ENCODE measurements at regions not wholly inside any gene's neighbourhood (a gene's known extent, or its start where the extent isn't known, plus 50 kb on each side); places are given as distances from the start of the nearest gene placed in this dataset.

- TF ChIP-seq MYC (IDR thresholded peaks at IDR 0.05; ENCODE audit: low read depth, low read length) = no peak
- TF ChIP-seq MAX (IDR thresholded peaks at IDR 0.05; ENCODE audit: low read depth, low read length) = no peak
- TF ChIP-seq CTCF (IDR thresholded peaks at IDR 0.05; ENCODE audit: low read depth, low read length) = no peak
- TF ChIP-seq POLR2A (IDR thresholded peaks at IDR 0.05; ENCODE audit: extremely low read depth, insufficient read length) = no peak
- no peak for DNase-seq (ENCODE audit: low read depth)
- no peak overlapping the region for H3K4me3 ChIP-seq (ENCODE audit: low read depth, low read length)
These were observed 575.5 kb upstream of the ID4 start for GRCh38 chr6:19261642-19262041.

GRCh38 chr6:19268117-19268516, 569.1 kb upstream of the ID4 start:
- DNase-seq (ENCODE audit: low read depth) = no peak
- H3K4me3 ChIP-seq (ENCODE audit: low read depth, low read length) = no peak overlapping the region
- TF ChIP-seq MYC (IDR thresholded peaks at IDR 0.05; ENCODE audit: low read depth, low read length) (no peak), MAX (IDR thresholded peaks at IDR 0.05; ENCODE audit: low read depth, low read length) (no peak), POLR2A (IDR thresholded peaks at IDR 0.05; ENCODE audit: extremely low read depth, insufficient read length) (no peak), CTCF (IDR thresholded peaks at IDR 0.05; ENCODE audit: low read depth, low read length) (no peak)

GRCh38 chr6:19268718-19269117, 568.5 kb upstream of the ID4 start:
- TF ChIP-seq POLR2A (IDR thresholded peaks at IDR 0.05; ENCODE audit: extremely low read depth, insufficient read length) = no peak
- no peak for TF ChIP-seq CTCF (IDR thresholded peaks at IDR 0.05; ENCODE audit: low read depth, low read length)
- TF ChIP-seq MAX (IDR thresholded peaks at IDR 0.05; ENCODE audit: low read depth, low read length) = no peak
- TF ChIP-seq MYC (IDR thresholded peaks at IDR 0.05; ENCODE audit: low read depth, low read length) = no peak
- no peak for DNase-seq (ENCODE audit: low read depth)
- H3K4me3 ChIP-seq (ENCODE audit: low read depth, low read length) = no peak overlapping the region

GRCh38 chr6:19269341-19269898, 567.8 kb upstream of the ID4 start:
- DNase-seq (ENCODE audit: low read depth) = no peak
- no peak for TF ChIP-seq MYC (IDR thresholded peaks at IDR 0.05; ENCODE audit: low read depth, low read length)
- no peak for TF ChIP-seq POLR2A (IDR thresholded peaks at IDR 0.05; ENCODE audit: extremely low read depth, insufficient read length)
- TF ChIP-seq CTCF (IDR thresholded peaks at IDR 0.05; ENCODE audit: low read depth, low read length) = no peak
- no peak overlapping the region for H3K4me3 ChIP-seq (ENCODE audit: low read depth, low read length)

GRCh38 chr6:19270616-19271015, 566.6 kb upstream of the ID4 start:
- no peak overlapping the region for H3K4me3 ChIP-seq (ENCODE audit: low read depth, low read length)
- no peak for DNase-seq (ENCODE audit: low read depth)
- TF ChIP-seq MAX (IDR thresholded peaks at IDR 0.05; ENCODE audit: low read depth, low read length) = no peak
- no peak for TF ChIP-seq POLR2A (IDR thresholded peaks at IDR 0.05; ENCODE audit: extremely low read depth, insufficient read length)
- TF ChIP-seq CTCF (IDR thresholded peaks at IDR 0.05; ENCODE audit: low read depth, low read length) = no peak
- TF ChIP-seq MYC (IDR thresholded peaks at IDR 0.05; ENCODE audit: low read depth, low read length) = no peak

GRCh38 chr6:19279273-19279684, 557.9 kb upstream of the ID4 start:
- H3K4me3 ChIP-seq (ENCODE audit: low read depth, low read length) = no peak overlapping the region
- DNase-seq (ENCODE audit: low read depth) = no peak
- TF ChIP-seq MYC (IDR thresholded peaks at IDR 0.05; ENCODE audit: low read depth, low read length) (no peak), CTCF (IDR thresholded peaks at IDR 0.05; ENCODE audit: low read depth, low read length) (no peak), POLR2A (IDR thresholded peaks at IDR 0.05; ENCODE audit: extremely low read depth, insufficient read length) (no peak), MAX (IDR thresholded peaks at IDR 0.05; ENCODE audit: low read depth, low read length) (no peak)
